ENCODE measurements at regions not wholly inside any gene's neighbourhood (a gene's known extent, or its start where the extent isn't known, plus 50 kb on each side); places are given as distances from the start of the nearest gene placed in this dataset.
"Not testable (repeated sequence)": the region's sequence is repeated elsewhere in the genome, so short reads cannot be mapped to it uniquely, and the experiment has no call there.

DNA sequence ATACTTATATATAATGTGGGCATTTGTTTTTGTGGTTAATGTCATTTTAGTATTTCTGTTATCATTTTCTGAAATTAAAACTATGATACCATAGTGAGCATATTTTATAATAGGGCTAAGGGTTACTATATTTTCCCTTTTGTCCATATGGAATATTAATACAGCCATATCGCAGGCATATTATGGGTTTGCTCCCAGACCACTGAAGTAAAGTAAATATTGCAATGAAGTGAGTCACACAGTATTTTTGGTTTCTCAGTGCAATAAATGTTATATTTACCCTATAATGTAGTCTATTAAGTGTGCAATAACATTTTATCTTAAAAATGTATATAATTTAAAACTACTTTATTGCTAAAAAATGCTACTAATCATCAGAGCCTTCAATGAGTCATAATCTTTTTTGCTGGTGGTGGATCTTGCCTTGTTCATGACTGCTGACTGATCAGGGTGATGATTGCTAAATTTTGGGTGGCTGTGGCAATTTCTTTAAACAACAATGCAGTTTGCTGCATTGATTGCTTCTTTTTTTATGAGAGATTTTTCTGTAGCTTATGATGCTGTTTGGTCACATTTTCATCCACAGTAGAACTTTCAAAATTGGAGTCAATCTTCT, 1044.5 kb upstream of the NOVA1 start:
- ATAC-seq: no peak

DNA sequence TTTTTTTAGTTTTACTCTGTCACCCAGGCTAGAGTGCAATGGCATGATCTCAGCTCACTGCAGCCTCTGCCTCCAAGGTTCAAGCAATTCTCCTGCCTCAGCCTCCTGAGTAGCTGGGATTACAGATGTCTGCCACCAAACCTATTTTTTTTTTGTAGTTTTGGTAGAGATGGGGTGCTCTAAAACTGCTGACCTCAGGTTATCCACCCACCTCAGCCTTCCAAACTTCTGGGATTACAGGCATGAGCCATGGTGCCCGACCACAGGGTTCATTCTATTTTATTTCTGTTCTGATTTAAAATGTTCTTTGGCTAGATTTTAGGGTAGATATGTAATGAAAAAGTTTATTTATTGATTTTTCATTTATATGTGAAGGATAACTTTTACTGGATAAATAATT, 1062.8 kb upstream of the NOVA1 start:
- ATAC-seq: no peak

DNA sequence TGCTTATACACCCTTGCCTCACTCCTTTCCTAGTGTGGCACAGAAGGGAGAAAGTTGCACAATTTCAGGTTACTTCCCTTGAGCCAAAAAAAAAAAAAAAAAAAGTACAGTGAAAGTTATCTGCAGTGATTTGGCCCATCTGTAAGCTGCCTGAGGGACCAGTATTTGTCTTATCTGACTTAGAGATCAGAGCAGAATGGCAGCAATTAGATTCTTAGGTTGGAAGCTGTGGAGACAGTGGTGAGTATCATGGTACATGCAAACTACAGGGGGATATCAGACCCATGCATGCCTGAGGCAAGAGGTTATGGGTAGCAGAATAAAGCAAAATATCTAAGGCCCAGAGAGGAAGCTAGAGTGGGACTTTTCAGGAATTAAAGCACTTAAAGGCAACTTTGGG, 1070.7 kb upstream of the NOVA1 start:
- ATAC-seq: no peak

DNA sequence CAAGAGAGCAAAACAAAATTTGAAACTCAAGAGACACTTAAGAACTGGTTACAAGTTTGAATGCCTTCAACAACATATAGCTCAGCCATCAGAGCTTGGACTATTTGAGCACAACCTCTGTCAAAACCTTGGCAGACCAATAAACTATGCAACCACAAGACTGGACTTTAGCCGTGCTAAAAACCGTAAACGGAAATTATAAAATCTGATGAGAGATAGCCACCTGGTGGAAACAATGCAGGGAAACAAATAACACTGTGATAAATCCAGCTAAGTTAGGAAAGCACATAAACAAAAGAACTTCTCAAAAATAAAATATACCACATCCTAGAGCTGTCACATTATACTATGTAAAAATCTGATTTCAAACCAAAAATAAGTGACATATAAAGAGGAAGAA, 1074.2 kb upstream of the NOVA1 start:
- no peak for ATAC-seq

DNA sequence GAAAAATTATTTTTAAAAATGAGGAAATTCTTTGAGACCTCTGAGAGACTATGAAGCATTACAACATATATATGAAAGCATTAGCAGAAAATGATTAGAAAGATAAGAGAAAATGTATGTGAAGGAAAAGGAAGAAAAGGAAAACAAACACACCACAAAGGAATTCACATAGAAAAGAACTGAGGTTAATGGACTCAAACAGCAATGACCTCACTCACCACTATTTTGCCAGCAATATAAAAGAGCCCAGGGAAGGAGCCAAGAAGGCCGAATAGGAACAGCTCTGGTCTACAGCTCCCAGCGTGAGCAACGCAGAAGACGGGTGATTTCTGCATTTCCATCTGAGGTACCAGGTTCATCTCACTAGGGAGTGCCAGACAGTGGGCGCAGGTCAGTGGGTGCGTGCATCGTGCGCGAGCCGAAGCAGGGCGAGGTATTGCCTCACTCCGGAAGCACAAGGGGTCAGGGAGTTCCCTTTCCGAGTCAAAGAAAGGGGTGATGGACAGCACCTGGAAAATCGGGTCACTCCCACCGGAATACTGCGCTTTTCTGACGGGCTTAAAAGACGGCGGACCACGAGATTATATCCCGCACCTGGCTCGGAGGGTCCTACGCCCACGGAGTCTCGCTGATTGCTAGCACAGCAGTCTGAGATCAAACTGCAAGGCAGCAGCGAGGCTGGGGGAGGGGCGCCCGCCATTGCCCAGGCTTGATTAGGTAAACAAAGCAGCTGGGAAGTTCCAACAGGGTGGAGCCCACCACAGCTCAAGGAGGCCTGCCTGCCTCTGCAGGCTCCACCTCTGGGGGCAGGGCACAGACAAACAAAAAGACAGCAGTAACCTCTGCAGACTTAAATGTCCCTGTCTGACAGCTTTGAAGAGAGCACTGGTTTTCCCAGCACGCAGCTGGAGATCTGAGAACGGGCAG, 1075.2 kb upstream of the NOVA1 start:
- ATAC-seq: not testable (repeated sequence)

DNA sequence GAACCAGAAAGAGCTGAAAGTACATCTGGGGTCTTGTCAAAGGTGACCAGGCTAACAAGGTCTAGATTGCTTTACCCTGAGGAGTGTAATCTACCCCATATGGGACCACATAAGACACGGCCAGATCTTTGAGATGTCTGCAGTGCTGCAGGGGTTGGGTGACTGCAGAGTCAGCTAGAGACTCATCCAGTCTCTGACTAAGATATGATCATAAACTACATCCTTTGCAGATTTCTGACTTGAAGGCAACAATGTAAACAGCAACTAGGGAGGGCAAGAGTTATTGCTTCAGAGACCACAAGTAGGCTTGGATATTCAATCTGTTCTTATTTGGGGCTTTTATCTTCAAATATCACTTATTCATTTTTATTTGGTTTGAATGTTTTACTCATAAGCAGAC, 1080.5 kb upstream of the FOXG1 start:
- no peak for ATAC-seq

DNA sequence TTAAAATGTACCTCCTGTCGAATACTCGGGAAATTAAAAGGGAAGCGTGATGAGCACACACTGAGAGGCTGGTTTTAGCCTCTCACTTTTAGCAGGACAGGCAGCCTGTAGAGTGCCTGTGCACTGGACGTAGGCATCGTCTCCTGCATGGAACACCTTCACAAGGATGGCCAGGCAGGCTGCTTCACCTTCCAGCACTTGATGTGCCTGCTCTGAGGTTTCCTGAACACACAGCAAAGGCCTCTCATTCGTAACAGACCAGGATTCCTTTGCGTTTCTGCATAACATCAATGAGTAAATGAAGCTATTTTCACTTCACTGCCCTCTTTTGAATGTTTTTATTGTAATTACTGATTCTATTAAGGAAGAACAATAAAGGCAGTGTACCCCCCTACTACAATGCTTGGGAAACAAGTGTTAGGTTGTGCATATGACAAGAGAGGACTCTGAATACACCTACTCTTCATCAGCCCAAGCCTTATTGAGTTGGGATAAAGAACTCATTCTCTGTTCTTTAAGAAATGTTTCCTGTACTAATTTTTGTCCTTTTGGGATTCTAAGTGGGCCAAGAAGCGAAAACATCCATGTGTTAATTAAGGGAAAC, 1077.6 kb upstream of the FOXG1 start:
- ATAC-seq: no peak

DNA sequence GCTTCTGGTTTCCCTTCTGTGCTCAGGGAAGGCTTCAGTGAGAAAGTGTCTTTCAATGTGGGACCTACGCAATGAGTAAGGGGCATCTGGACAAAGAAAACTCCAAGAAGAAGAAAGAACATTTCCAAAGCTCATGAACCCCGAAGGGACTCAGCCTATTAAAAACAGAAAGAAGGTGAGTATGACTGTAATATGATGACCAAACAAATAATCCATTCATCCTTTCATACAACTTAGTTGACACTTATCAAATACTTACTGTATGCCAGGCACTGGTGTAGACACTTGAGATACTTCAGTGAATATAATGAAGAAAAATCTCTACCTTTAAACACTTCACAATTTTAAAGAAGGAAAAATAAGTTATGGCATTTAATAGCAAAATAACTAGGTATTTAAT, 1054.2 kb upstream of the FOXG1 start:
- ATAC-seq: no peak

DNA sequence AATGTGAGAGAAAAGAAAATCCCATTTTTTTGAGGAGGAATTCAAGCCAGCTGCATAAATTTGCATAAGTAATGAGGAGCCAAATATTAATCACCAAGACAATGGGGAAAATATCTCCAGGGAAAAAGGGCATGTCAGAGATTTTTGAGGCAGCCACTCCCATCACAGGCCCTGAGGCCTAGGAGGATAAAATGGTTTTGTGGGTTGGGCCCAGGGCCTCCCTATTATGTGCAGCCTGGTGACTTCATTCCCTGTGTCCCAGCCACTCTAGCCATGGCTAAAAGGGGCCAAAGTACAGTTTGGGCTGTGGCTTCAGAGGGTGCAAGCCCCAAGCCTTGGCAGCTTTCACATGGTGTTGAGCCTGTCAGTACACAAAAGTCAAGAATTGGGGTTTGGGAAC, 1051.0 kb upstream of the FOXG1 start:
- ATAC-seq: no peak

DNA sequence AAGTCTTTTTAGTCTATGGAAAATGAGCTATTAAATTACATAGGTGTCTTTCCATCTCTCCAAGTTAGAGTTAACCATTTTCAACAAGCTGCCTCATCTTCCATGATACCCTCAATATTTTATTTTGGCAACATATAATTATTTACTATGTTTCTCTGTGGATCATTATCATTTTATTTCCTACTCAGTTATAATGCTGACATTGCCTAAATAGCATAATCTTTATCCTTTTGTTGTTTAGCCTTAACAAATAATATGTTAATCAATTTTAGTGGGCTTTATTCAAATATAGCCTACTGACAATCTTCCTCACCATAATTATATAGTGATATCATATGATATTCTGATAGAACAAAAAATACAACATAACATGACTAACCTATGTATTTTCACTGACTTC, 1044.8 kb upstream of the FOXG1 start:
- no peak for ATAC-seq

DNA sequence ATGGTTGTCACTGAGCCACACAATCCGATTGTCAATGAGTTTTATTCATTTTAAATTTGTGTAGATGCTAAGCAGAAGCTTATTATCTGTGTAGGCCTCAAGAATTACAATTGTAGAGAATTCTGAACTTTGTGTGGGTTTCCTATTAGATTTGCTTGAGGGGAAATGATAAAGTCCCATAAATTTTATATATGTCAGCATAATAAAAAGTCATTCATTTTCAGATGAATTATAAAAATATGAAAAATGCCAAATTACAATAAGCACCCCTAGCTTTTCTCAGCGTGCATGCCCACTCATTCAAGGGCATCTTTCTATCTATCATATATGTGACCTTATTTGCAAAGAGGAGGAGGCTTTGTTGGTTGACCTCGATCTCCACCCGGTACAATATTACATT, 1041.1 kb upstream of the FOXG1 start:
- ATAC-seq: no peak

DNA sequence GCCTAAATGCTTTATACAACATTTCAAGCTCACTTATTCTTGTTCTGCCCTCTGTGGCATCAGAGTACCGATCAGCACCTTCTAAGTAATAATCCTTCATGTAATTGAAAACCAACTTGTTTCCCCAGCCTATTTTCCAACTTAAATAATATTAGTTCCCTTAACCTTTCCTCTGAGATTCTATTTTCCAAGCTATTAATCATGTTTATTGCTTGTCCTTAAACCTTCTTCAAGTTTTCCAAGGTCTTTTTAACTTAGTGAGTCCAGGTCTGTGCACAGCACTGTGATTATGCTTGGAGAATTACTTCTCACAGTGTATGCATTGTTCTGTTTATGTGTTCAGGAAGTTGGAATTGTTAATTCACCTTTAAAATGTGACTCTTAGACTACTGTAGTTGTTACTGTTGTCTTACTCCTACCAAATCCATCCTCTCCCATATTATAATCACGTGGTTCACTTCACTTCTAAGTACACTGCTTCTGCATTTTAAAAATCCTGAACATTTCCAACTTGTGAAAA, 1039.3 kb upstream of the FOXG1 start:
- no peak for ATAC-seq

DNA sequence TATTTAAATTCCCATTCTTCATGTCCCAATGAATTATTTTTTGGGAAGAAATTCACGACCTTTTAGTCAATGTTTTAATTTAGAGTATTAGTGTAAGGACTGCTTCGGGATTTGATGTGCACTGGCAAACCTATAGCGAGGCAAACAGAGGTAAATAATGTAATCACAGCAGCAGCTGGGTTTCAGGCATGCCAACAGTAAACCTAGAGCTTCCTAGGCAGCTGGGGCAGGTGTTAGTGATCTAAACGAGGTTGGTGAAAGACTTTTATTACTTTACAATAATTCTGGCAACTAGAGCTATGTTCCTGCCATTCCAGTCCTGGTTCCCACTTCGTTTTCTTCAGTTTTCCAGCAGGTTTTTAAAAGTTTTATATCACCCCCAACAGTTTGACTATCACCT, 1036.4 kb upstream of the FOXG1 start:
- ATAC-seq: no peak

DNA sequence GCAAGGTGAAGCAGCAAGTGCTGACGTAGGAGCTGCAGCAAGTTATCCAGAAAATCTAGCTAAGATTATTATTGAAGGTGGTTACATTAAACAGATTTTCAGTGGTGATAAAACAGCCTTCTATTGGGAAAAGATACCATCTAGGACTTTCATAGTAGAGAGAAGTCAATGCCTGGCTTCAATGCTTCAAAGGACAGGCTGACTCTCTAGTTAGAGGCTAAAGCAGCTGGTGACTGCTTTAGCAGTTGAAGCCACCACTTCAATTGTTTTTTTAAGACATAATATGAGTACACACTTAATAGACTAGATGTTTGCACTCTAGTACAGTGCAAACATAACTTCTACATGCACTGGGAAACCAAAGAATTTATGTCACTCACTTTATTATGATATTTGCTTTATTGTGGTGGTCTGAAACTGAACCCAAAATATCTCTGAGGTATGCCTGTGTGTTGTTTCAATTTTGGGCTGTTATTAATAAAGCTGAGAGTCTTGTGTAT, 1026.9 kb upstream of the FOXG1 start:
- no peak for ATAC-seq

DNA sequence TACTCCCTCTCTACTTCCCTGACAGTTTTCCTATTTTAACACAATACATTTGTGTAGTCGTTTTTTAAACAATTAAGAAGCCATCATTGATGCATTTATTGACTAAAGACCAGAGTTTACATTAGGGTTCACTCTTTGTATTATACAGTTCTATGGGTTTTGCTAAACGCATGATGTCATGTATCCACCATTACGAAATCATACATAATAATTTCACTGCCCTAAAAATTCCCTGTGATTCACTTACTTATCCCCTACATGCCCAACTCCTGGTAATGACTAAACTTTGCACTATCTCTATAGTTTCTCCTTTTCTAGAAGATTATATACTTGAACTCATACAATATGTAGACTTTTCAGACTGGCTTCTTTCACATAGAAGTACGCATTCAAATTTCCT, 1016.5 kb upstream of the FOXG1 start:
- ATAC-seq: no peak

DNA sequence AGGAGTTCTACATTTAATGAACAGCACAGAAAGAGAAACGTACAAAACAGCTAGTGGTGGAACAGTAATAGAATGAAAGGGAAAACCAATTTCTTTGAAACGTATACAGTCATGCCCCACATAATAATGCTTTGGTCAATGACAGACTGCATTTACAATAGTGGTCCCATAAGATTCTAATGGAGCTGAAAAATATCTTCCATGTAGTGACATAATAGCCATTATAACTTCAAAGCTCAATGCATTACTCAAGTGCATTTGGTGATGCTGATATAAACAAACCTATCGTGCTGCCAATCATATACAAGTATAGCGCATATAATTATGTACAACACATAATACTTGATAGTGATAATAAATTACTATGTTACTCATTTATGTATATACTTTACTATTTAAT, 1008.9 kb upstream of the FOXG1 start:
- ATAC-seq: not testable (repeated sequence)

DNA sequence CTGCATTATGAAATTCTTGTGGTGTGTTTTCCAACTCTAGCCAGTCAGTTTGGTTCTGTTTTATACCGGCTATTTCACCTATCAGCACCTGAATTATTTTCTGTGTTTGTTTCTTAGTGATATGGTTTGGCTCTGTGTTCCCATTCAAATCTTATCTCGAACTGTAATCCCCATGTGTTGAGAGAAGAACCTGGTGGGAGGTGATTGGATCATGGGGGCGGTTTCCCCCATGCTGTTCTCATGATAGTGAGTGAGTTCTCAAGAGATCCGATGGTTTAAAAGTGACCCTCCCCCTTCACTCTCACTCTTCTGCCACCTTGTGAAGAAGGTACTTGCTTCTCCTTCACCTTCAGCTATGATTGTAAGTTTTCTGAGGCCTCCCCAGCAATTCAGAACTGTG, 1006.2 kb upstream of the FOXG1 start:
- ATAC-seq: not testable (repeated sequence)

DNA sequence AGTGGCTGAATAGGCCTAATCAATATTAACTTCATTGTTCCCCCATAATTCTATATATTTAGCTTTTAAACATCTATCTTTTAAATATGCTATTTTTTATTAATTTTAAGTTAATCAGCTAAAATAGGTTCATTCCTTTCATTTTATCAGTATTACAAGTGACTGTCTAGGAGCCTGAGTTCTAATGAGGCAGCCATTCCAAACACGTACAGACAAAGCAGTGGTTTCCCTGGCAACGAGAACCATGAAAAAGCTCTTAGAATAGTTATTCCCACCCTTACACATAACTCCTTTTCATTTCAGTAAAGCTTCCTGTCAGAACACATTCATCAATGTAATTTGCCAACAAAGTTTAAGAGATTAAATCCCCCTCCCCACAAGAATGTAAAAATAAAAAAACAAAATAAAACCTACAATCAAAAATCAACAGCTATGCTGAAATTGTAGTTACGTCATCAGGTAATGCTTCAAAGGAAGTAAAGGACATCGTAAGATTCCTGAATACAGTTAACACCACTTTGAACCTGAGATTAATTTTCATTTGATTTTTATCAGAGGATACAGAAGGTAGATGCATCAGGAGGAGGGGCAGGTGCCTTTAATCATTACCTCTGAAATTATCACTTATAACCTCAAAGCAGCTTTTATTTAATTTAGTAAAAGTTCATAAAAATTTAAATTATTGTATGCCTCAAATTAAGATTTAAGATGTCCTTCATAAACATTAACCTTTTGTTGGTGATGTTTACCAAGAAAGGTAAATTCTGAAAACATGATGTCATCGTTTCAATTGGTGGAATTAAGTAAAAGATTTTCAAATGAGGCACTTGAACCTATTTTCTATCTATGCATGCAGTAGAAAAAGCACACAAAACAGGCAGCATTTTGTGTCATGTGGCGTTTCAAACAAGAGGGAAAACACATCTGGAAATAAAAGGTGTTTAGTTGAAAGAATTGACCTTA, 967.2 kb upstream of the FOXG1 start:
- ATAC-seq: not testable (repeated sequence)

DNA sequence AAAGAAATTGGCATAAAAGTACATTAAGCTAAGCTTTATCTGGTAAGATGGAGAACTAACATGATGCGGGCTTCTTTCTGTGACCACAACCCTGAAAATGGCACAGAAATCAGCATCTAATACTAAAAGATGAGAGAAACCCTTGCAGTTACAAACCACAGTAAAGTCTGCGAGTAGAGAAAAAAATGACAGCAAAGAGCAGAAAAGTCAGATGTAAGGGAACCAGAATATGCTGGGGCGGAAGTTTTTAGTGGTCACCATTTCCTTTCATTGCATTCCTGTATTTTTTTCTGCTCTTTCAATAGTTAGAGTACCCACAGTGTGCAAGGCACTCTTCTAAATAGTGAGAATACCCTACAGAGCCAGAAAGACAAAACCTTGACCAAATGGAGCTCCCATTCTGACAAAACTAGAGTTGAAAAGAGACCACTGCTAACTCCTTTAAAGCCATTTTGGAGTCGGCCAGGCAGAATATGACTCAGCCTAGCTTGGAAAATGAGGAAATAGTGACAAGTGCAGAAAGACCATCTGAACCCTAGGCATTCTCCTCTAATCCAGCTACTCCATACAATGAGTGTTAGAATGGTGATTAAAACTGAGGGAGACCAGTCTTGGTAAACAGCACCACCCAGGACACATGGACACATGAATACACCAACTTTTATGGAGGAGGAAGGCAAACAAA, 948.7 kb upstream of the FOXG1 start:
- ATAC-seq: not testable (repeated sequence)

DNA sequence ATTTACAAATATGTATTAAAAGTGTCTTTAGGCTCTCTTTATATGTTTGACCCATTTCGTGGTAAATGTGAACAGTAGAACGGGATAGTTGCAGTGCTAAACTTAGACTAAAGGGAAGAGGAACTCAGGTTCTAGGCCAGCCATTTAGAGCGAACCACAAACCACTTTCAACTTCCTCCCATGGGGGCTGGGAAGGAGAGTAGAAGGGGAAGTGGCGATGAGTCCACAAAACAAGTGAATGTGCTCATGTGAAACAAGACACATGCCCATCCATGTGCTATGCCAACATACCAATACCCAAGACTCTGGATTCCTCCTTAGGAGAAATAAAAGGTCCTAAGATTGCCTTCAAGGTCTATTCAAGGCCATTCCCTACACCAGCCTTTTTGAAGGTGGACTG, 940.4 kb upstream of the FOXG1 start:
- ATAC-seq: not testable (repeated sequence)

DNA sequence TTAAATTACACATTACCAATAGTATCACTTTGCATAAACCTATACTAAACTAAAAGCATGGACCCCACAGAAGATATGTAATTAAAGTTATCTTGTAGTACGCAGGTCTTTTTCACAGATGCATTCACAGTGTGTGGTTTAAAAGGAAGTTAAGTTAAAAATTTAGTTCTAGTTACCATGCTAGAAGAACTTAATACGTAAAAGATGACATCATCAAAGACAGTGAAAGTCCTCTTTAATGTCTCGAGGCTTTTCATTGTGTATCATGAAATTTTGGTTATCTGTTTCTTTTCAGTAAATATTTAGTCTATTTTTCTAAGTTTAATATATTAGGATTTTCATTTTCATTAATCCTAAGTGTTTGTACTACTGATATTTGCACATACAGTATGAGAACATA, 934.6 kb upstream of the FOXG1 start:
- not testable (repeated sequence) for ATAC-seq

DNA sequence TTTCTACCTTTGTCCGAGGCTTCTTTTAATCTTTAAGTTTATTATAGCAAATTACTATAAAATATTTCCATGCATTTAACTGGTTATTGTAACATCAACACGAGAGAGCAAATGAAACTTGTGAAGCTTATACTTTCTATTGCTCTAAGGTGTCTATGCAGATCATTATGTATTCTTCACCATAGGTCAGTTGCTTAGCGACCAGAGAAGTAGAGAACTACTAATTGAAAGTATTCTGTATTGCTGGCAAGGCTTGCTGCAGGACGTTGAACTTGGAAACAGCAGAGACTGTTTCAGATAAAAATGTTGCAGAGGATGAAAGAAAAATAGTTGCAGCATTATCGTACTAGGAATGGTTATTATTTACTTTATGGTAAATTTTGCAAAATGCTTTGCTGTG, 933.6 kb upstream of the FOXG1 start:
- ATAC-seq: not testable (repeated sequence)

Measured in esophagus mucosa (tissue), 1 donor.